NOMO-1 (cell line): ENCODE measurements at regions not wholly inside any gene's neighbourhood (a gene's known extent, or its start where the extent isn't known, plus 50 kb on each side); places are given as distances from the start of the nearest gene placed in this dataset.
"Not testable (repeated sequence)": the region's sequence is repeated elsewhere in the genome, so short reads cannot be mapped to it uniquely, and the experiment has no call there.

Source experiments
- DNase-seq, 2 experiments: peaks; one replicate each; lab custom pipeline; 2025; ENCODE audit not compliant: unreplicated experiment in 2 of 2; lab: John Stamatoyannopoulos, UW

DNA sequence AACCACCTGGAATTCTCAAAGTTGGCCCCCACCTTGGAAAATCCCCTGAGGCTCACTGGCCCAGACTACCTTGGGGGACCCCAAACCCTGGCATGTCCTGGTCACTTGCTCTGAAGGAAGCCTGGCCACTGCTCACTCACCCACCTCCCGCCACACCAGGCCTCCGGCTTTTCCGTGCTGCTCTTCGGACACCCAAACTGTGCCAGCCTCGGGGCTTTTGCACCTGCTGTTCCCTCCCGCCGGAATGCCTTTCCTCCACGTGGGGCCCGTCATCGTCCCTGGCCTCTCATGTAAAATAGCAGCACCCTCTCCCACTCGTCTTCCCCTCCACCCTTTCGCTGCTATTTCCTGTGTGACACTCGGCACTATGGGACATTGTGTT lies 87.2 kb upstream of the NCOR2 start:
- DNase-seq, result no peak

DNA sequence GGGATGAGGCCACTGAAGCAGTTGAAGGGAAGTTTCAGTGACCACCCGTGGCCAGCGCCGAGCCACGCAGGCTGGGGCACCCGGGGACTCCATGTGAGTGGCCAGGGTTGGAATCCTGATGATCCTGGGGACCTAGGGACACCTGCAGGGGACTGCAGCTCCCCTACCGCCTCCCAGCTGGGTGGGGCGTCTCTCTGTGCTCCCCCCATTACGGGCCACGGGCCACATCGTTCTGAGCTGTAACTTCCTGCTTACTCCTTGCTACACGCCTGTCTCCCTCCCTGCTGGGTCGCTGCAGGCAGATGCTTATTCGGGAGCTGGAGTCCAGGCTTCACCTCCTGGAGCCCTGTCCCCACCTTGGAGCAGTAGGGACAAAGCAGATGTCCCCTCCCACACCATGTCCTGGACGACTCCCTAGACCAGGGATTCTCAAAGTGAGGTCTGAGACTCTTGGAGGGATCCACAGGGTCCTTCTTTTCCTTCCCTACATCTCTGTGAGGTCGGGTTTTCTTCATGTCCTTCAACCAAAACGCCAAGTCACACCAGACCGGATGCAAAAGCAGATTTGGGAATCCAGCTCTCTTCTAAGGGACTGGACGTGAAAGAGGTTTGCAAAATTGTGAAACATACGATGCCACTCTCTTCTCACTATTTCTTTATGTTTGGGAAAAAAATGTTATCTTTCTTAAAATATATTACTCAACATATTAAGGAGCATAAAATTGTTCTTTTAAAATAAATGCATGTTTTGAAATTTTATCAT lies 85.9 kb upstream of the NCOR2 start:
- DNase-seq, result peak in 1 of 2 experiments; percentile 37

DNA sequence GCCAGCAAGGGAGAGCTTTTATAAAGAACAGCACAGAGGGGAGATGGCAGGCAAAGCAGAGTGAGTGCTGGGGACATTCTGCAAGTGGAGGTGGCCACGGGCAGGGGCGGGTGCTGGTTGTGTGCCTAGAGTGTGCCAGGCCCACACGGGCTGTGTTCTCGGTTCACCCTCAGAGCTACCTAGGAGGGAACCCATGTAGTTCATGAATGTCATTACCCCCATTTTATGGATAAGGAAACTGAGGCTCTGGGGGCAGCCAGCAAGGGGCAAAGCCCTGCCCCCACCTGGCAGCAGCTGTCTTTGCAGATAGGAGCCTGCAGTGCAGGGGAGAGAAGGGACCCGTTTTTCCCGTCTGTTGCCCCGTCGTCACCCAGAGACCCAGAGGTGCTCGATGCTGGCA lies 85.2 kb upstream of the NCOR2 start:
- DNase-seq, result no peak

DNA sequence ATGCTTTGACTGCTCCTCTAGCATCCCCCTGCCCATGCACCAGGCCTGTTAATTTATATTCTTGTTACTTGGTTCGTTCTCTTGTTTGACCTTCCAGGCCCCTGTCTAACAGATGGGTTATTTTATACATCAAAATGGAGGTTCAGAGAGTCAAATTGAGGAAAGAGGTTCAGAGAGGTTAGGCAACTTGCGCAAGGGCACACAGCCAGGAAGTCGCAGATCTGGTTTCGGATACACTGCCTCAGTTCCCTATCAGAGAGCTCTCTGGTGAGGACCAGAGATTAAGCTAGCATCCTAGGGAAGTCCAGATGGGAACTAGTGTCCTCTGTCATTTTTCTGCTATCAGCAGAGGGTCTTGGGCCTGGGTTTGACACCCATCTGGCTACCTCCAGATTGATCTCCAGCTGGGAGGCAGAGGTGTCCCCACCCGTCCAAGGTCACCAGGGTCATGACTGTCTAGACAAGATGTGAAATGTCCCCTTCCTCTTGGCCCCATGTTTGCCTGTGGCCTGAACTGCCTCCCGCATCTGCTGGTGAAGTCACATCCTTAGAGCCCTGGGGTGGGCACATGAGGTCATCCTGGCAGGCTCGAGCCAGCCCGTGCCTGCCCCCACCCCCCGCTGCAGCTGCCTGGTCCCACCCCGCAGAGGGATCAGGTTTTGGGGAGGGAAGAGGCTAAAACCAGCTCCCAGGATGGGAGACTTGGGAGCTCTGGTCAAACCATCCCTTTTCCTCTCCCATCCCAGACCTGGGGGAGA lies 84.3 kb upstream of the NCOR2 start:
- no peak for DNase-seq

DNA sequence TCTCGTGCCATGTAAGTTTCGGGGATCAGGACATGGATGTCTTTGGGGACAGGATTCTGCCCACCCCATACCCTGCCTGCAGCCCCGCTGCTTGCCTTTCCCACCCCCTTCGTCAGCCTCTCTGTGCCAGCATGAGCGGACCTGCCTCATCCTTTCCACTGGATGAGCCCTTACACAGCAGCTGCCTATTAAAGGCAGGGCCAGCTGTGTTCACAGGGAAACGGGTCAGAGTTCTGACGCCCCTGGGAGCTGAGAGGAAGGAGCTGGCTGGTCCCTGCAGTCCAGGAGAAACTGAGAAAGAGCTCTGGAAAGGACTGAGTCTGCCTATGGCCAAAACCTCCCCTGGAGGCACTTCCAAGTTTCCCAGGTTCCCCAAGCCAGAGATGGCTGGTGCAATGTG lies 83.5 kb upstream of the NCOR2 start:
- no peak for DNase-seq

DNA sequence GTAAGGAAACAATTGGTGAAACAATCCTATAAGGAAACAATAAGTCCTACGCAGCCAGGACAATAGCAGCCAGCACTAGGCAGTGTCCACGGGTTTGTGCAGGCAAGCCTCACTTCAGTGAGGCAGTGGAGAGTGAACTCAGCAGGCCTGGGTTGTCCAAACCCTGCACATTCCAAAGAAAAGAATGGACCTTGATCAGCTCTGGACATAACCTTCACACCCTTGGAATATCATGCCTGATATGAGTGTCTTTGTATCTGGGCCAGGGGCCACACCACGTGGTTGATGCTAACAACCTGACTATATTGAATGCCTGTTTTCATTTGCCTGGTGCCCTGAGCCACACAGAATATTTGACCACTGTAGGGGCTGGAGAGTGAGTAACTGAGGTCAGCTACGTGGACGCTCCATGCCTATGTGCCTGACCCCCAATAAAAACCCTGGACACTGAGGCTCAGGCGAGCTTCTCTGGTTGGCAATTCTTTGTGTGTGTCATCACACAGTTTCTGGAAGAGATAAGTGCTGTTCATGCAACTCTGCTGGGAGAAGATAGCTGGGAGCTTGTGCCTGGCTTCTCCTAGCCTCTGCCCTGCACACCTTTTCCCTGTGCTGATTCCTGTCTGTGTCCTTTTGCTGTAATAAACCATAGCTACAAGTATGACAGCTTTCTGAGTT lies 81.4 kb upstream of the NCOR2 start:
- DNase-seq, result no peak

DNA sequence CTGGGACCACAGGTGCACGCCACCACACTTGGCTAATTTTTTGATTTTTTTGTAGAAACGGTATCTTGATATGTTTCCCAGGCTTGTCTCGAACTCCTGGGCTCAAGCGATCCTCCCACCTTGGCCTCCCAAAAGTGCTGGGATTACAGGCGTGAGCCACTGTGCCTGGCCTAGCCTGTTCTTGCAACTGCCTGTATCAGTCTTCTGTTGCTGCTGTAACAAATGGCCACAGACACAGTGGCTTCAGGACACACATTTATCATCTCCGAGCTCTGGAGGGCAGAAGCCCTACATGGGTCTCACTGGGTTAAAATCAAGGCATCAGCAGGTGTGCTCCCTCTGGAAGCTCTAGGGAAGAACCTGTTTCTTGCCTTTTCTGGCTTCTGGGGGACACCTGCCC lies 79.9 kb upstream of the NCOR2 start:
- DNase-seq, result no peak

DNA sequence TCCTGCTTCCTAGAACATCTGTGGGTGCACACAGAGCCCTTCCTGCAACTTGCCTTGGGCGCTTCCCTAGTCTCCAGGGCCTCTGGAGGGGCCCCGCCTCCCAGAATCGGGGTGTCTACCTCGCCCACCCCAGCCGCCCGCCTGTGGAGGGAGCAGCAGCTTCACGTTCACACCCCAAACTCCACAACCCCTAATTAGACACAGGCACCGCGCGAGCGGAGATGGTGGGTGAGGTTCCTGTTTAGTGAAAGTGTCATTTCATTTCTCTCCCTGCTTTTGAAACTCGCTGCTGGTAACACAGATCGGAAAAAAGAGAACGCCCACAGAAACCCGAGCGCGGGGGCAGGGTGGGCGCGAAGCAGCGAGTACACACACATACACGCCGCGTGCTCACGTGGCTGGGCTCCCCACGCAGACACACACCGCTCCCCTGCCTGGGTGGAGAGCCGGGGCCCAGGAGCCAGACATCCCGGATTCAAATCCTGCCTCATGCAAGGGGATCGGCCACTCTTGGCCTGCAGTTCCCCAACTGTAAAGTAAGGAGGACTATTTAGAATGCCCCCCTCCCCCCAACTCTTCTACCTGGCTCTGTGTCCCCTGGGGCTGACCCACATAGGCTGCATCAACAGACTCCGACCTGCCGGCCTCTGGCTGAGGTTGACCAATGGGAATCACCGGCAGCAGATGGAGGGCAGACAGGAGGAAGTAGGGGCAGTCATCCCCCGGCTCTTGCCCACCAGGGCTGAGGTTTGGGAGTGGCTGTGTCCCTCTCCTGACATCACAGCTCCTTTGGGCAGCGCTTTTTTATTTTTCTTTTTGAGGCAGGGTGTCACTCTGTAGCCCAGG lies 79.2 kb upstream of the NCOR2 start:
- peak; percentile 68 to 80 for DNase-seq

DNA sequence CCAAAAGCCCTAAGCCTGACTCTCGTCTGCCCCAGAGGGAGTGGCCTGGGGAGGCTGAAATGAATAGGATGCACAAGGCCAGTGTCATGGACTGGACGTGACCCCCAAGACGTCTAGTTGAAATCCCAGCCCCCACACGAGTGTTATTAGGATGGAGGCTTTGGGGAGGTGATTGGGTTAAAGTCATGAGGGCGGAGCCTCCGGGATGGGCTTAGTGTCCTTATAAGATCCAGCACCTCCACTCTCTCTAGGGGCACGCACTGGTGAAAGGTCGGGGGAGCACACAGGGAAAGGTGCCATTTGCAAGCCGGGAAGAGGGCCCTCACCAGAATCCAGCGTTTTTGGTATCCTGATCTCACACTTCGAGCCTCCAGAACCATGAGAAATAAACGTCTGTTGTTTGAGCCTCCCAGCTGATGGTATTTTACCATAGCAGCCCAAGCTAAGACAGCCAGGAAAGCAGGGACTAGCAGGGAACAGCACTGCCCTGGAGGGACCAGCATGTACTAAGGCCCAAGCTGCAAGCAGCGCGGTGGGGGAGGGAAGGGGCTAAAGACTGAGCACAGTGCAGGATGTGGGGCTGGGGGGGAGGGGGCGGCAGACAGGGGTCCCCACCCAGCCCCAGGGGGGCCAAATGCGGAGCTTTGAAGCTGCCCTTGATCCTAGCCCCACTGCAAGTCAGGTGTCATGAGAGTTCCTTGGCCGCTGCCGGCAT lies 78.3 kb upstream of the NCOR2 start:
- DNase-seq, result no peak

DNA sequence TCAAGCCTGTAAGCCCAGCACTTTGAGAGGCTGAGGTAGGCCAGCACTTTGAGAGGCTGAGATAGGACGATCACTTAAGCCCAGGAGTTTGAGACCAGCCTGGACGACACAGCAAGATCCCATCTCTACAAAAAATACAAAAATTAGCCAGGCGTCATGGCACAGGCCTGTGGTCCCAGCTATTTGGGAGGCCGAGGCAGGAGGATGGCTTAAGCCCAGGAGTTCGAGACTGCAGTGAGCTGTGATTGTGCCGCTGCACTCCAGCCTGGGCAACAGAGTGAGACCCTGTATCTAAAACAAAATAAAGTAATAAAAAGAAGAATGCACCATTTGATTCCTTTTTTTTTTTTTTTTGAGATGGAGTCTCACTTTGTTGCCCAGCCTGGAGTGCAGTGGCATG lies 76.4 kb upstream of the NCOR2 start:
- DNase-seq, result not testable (repeated sequence)

DNA sequence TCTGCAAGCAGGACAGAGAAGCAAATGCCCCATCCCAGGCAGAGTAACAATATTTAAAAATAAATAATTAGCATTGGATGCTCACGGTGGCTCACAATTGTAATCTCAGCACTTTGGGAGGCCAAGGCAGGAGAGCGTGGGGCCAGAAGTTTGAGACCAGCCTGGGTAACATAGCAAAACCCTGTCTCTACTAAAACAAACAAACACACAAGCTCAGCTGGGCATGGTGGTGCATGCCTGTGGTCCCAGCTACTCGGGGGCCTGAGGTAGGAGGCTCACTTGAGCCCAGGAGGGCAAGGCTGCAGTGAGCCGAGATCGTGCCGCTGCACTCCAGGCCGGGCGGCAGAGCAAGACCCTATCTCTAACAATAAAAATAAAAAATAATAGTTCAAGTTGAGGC lies 74.7 kb upstream of the NCOR2 start:
- DNase-seq, result no peak

DNA sequence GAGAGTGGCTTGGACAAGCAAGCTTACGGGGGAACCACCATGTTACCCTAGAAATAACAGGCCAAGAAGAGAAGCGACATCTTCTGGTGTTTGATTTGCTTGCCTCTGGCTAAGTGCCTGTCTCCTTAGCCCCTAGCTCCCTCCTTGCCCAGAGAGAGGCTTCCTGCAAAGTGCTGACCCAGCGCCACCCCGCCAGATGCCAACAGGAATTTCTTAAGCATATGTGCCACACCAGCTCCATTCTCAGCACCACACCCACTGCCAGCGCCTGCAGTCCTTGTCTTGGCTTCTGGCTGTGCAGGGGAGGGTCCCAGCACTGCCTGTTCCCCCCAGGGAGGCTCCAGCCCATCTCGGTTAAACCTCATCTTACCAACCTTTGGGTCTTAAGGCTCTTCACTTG lies 74.2 kb upstream of the NCOR2 start:
- no peak for DNase-seq

DNA sequence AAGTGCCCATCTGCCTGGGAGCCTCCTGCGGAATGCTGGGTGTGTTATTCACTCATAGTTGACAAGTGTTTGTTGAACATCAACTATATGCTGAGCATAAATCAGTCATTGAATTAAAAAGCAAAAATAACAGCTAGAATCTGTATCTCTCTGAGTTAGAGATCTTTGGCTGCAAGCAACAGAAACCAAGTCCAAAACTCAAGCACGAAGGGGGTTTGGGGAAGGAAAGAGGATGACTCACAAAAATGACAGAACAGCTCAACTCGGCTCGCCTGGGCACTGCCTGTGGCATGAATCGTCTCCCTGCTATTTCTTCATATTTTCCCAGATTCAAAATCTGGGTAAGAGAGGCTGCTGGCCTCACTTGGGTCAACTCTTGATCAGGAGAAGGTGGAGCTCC lies 72.6 kb upstream of the NCOR2 start:
- peak in 1 of 2 experiments; percentile 56 for DNase-seq

DNA sequence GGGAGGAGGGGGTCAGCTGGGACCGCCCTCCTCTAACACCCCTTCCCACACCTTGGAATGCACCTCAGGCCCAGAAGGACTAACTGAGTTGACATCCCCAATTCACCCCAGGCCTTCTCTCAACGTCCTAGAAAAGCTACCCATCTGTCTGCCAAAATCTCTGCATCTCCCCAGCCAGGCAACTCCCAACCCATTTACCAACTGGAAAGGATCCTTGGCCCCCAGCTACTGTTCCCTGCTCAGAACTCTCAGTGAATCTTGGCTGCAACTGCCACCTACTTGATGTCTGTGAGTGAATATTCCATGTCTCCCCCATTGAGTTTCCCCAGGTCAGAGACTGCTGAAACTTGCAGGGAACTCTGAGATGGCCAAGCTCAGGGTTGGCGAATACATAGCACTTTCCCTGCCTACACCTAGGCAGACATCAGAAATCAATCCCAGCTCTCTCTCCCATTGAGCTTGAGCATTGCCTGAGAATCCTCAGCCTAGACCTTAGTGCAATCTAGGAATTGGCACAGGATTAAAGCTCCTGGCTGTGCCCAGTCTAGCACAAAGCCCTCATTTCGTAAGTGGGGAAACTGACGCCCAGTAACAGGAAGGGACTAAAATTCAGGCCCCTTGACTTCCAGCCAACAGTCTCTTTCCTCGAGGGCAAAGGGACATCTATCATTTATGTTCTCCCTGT lies 71.9 kb upstream of the NCOR2 start:
- DNase-seq, result no peak

DNA sequence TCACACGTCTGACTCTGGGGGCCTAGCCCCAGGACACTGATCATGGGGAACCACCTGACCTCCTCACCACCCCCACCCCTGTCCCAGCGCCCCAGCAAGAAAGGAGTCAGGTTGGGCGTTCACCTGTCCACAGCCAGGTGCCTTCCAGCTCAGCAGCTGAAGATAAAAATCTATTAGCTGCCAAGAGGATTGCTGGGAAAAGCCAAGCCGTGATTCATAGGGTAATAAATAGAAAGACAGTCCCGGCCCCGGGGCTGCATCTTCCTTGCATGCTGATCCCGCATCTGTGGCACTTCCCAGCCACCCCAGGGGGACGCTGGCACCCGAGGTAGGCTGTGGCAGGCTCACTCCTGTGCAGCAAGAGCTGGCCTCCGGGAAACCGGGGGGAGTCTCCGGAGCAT lies 70.2 kb upstream of the NCOR2 start:
- DNase-seq, result no peak

DNA sequence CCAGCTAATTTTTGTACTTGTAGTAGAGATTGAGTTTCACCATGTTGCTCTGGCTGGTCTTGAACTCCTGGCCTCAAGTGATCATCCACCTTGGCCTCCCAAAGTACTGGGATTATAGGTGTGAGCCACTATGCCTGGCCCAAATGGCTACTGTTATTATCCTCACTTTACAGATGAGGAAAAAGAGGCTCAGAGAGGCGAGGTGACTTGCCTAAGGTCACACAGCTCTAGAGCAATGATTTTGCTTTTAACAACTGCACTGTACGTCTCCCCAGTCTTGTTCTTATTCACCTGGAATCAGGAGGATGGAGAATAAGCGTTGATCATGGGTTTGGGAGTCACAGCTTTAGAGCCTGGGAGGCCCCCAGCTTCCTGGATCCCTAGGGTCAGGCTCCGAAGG lies 69.8 kb upstream of the NCOR2 start:
- no peak for DNase-seq

DNA sequence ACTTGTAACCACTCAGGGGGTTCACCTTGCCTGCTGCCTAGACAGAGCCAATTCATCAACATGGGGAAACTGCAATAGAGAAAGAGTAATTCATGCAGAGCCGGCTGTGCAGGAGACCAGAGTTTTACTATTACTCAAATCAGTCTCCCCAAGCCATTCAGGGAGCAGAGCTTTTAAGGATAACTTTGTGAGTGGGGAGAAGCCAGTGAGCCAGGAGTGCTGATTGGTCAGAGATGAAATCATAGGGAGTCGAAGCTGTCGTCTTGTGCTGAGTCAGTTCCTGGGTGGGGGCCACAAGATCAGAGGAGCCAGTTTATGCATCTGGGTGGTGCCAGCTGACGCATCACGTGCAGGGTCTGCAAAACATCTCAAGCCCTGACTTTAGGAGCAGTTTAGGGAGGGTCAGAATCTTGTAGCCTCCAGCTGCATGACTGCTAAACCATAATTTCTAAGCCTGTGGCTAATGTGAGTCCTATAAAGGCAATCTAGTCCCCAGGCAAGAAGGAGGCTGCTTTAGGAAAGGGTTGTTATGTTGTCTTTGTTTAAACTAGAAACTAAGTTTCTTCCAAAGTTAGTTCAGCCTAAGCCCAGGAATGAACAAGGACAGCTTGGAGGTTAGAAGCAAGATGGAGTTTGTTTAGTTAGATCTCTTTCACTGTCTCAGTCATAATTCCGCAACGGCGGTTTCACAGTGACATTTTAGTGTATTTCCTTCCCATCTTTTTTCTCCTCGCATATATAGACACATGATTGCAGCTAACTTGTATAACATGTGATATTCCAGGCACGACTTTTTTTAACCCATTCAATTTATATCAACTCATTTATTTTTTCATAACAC lies 68.9 kb upstream of the NCOR2 start:
- no peak for DNase-seq

DNA sequence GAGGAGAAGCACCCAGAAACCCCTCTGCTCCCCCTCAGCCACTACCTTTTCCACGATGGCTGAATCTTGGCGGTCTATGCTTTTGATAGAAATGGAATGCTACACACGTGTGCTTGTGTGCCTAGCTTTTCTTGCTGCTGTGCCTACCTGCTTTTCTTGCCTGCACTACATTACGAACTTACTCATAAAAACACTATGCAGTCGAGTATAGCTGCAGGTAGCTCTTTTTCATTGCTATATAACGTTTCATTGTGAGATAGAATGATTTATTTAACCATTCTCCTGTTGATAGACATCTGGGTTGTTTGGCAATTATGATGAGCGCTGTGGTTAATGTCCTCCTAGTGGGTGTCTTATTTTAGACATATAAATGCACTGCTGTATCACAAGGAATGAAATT lies 67.9 kb upstream of the NCOR2 start:
- no peak for DNase-seq
